Neural cell (in vitro differentiated cells): ENCODE measurements at regions not wholly inside any gene's neighbourhood (a gene's known extent, or its start where the extent isn't known, plus 50 kb on each side); places are given as distances from the start of the nearest gene placed in this dataset.

Experiments used
- H2AFZ ChIP-seq: fragments of 200-600, 300-800 bp; sonication (generic), shearing (Covaris generic); 2 replicates; pipeline ENCODE4 v1.6.0; 2014; ENCODE audit warnings: low read depth, mild to moderate bottlenecking, antibody characterized with exemption, low read length, moderate library complexity
- H3F3A ChIP-seq: fragments of 200-600 bp; shearing (Covaris generic); 2 replicates; pipeline ENCODE4 v1.6.1; 2016; ENCODE audit warnings: mild to moderate bottlenecking, moderate library complexity, mixed read lengths, antibody characterized with exemption, low read length; ENCODE audit not compliant: insufficient read depth, poor library complexity, severe bottlenecking
- H3K27ac ChIP-seq: fragments of 200-600, 300-800 bp; sonication (generic), shearing (Covaris generic); 2 replicates; pipeline ENCODE4 v1.5.1; 2014; ENCODE audit warnings: mild to moderate bottlenecking, low read length, moderate library complexity
- H3K27me3 ChIP-seq: fragments of 300-800, 200-600 bp; sonication (generic), shearing (Covaris generic); 2 replicates; pipeline ENCODE4 v1.6.0; 2014; ENCODE audit warnings: mild to moderate bottlenecking, low read depth, low read length, moderate library complexity; ENCODE audit not compliant: insufficient read depth
- H3K36me3 ChIP-seq: fragments of 300-800, 200-600 bp; sonication (generic), shearing (Covaris generic); 2 replicates; pipeline ENCODE4 v1.5.1; 2014; ENCODE audit warnings: mild to moderate bottlenecking, antibody characterized with exemption, low read length, moderate library complexity; ENCODE audit not compliant: insufficient read depth
- H3K4me2 ChIP-seq: fragments of 300-800, 200-600 bp; sonication (generic), shearing (Covaris generic); 2 replicates; pipeline ENCODE4 v1.6.0; 2014; ENCODE audit warnings: mild to moderate bottlenecking, low read length
- H3K4me3 ChIP-seq: fragments of 300-800, 200-600 bp; sonication (generic), shearing (Covaris generic); 2 replicates; pipeline ENCODE4 v1.5.1; 2014; ENCODE audit warnings: mild to moderate bottlenecking, low read length, moderate library complexity
- H3K79me2 ChIP-seq: fragments of 200-600 bp; shearing (Covaris generic); replicated peaks from 2 replicates; pipeline ENCODE4 v1.6.0; 2014; ENCODE audit warnings: mild to moderate bottlenecking, low read length, moderate library complexity; ENCODE audit not compliant: insufficient read depth
- H3K9ac ChIP-seq: fragments of 300-800, 200-600 bp; sonication (generic), shearing (Covaris generic); 2 replicates; pipeline ENCODE4 v1.6.1; 2016; ENCODE audit warnings: mild to moderate bottlenecking, low read length, mixed read lengths
- H3K9me2 ChIP-seq: fragments of 200-600 bp; shearing (Covaris generic); 2 replicates; pipeline ENCODE4 v1.6.1; 2016; ENCODE audit warnings: mild to moderate bottlenecking, low read length, mixed read lengths; ENCODE audit not compliant: insufficient read depth
- H3K9me3 ChIP-seq: fragments of 200-600, 300-800 bp; sonication (generic), shearing (Covaris generic); 2 replicates; pipeline ENCODE4 v1.6.1; 2016; ENCODE audit warnings: mild to moderate bottlenecking, mixed run types, low read length, moderate library complexity, mixed read lengths
- H4K20me1 ChIP-seq: fragments of 200-600 bp; shearing (Covaris generic); 2 replicates; pipeline ENCODE4 v1.6.1; 2016; ENCODE audit warnings: mild to moderate bottlenecking, mixed run types; ENCODE audit not compliant: insufficient read depth
- EP300 ChIP-seq: fragments of 450-650 bp; conservative IDR thresholded peaks from 2 replicates; pipeline ENCODE4 v1.6.1; 2014; ENCODE audit warnings: antibody characterized with exemption, mild to moderate bottlenecking, moderate library complexity; ENCODE audit not compliant: poor library complexity, severe bottlenecking
- EZH2 ChIP-seq: fragments of 200-600, 300-800 bp; shearing (Covaris generic), sonication (generic); IDR thresholded peaks from 2 replicates; pipeline ENCODE4 v1.6.1; 2014; ENCODE audit warnings: antibody characterized with exemption, low read length, borderline replicate concordance, mild to moderate bottlenecking; ENCODE audit not compliant: insufficient read depth, poor library complexity, severe bottlenecking
- MXI1 ChIP-seq: fragments of 450-650 bp; conservative IDR thresholded peaks from 2 replicates; pipeline ENCODE4 v1.6.1; 2014; ENCODE audit warnings: antibody characterized with exemption, mild to moderate bottlenecking; ENCODE audit not compliant: poor library complexity, severe bottlenecking
- POLR2AphosphoS5 ChIP-seq: IDR thresholded peaks from 2 replicates; pipeline ENCODE4 v1.6.1; 2012
- RAD21 ChIP-seq: fragments of 450-650 bp; conservative IDR thresholded peaks from 2 replicates; pipeline ENCODE4 v1.6.1; 2014; ENCODE audit warnings: antibody characterized with exemption, mild to moderate bottlenecking, moderate library complexity
- SMC3 ChIP-seq: fragments of 450-650 bp; conservative IDR thresholded peaks from 2 replicates; pipeline ENCODE4 v1.6.1; 2014; ENCODE audit warnings: antibody characterized with exemption, mild to moderate bottlenecking, moderate library complexity; ENCODE audit not compliant: poor library complexity
- TAF1 ChIP-seq: IDR thresholded peaks from 2 replicates; pipeline ENCODE4 v1.6.1; 2012; ENCODE audit warnings: low read depth
- TF ChIP-seq, protein P1 (sequence below): IDR thresholded peaks from 2 replicates; pipeline ENCODE4 v1.6.1; 2012; ENCODE audit warnings: borderline replicate concordance
- TF ChIP-seq, protein P2 (sequence below): fragments of 450-650 bp; IDR thresholded peaks from 2 replicates; pipeline ENCODE4 v1.5.1; 2014; ENCODE audit warnings: antibody characterized with exemption, mild to moderate bottlenecking, moderate library complexity; ENCODE audit not compliant: poor library complexity, severe bottlenecking

DNA sequence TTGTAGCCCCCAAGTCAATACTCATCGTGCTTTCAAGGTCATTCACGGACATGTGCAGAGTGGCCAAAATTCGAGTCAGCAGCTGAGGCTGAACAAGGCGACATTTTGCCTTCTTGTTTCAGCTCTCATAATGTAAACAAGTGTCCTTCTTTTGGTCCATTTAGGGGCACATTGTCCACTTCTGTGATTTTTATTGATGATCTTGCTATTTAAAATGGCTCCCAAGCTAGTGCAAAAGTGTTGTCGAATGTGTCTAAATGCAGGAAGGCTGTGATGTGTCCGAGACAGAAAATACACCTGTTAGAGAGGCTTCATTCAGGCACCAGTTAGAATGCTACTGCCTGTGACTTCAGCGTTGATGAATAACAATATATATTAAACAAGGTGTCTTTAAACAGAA is 405.9 kb downstream of the IRS2 start:
- H3K27me3 ChIP-seq: no peaks in the 10 kb centered on the region
- no peak overlapping the region for H3K4me2 ChIP-seq
- no peaks in the 10 kb centered on the region for H3F3A ChIP-seq
- no peaks in the 10 kb centered on the region for H3K9me2 ChIP-seq
- no peaks in the 10 kb centered on the region for H3K36me3 ChIP-seq
- H2AFZ ChIP-seq: no peak overlapping the region
- no peaks in the 10 kb centered on the region for H3K79me2 ChIP-seq
- H4K20me1 ChIP-seq: no peaks in the 10 kb centered on the region
- no peak overlapping the region for H3K9ac ChIP-seq
- TF ChIP-seq EZH2: no peak
- no peak for TF ChIP-seq EP300
- TF ChIP-seq RAD21: no peak
- TF ChIP-seq SMC3: no peak
- TF ChIP-seq POLR2AphosphoS5: no peak
- TF ChIP-seq, protein P1, sequence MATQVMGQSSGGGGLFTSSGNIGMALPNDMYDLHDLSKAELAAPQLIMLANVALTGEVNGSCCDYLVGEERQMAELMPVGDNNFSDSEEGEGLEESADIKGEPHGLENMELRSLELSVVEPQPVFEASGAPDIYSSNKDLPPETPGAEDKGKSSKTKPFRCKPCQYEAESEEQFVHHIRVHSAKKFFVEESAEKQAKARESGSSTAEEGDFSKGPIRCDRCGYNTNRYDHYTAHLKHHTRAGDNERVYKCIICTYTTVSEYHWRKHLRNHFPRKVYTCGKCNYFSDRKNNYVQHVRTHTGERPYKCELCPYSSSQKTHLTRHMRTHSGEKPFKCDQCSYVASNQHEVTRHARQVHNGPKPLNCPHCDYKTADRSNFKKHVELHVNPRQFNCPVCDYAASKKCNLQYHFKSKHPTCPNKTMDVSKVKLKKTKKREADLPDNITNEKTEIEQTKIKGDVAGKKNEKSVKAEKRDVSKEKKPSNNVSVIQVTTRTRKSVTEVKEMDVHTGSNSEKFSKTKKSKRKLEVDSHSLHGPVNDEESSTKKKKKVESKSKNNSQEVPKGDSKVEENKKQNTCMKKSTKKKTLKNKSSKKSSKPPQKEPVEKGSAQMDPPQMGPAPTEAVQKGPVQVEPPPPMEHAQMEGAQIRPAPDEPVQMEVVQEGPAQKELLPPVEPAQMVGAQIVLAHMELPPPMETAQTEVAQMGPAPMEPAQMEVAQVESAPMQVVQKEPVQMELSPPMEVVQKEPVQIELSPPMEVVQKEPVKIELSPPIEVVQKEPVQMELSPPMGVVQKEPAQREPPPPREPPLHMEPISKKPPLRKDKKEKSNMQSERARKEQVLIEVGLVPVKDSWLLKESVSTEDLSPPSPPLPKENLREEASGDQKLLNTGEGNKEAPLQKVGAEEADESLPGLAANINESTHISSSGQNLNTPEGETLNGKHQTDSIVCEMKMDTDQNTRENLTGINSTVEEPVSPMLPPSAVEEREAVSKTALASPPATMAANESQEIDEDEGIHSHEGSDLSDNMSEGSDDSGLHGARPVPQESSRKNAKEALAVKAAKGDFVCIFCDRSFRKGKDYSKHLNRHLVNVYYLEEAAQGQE: no peak
- no peak for TF ChIP-seq TAF1
- no peak for TF ChIP-seq MXI1
- no peaks in the 10 kb centered on the region for H3K9me3 ChIP-seq
- H3K4me3 ChIP-seq: no peak overlapping the region
- no peak overlapping the region for H3K27ac ChIP-seq

DNA sequence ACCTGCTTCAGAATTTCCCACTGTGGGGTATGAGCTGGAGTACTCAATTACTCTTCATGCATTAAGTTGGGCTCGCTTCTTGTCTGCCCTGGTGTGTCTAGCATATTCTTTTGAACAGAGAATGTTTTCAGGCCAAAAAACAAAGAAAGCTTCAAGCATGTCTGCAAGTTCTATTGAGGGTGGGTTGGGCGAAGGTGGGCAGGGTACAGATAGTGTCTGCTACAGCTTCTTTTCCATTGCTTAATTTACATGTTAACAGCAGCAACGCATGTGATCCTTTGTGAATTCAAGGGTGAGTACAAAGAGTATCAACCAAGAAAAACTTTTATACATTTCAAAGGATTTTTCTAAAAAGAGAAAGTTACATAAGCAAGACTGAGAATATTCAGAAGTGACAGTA is 406.5 kb downstream of the IRS2 start:
- H2AFZ ChIP-seq: no peak overlapping the region
- TF ChIP-seq SMC3 (no peak), POLR2AphosphoS5 (no peak), RAD21 (no peak), EZH2 (no peak), EP300 (no peak), MXI1 (no peak), TAF1 (no peak)
- TF ChIP-seq, protein P2, sequence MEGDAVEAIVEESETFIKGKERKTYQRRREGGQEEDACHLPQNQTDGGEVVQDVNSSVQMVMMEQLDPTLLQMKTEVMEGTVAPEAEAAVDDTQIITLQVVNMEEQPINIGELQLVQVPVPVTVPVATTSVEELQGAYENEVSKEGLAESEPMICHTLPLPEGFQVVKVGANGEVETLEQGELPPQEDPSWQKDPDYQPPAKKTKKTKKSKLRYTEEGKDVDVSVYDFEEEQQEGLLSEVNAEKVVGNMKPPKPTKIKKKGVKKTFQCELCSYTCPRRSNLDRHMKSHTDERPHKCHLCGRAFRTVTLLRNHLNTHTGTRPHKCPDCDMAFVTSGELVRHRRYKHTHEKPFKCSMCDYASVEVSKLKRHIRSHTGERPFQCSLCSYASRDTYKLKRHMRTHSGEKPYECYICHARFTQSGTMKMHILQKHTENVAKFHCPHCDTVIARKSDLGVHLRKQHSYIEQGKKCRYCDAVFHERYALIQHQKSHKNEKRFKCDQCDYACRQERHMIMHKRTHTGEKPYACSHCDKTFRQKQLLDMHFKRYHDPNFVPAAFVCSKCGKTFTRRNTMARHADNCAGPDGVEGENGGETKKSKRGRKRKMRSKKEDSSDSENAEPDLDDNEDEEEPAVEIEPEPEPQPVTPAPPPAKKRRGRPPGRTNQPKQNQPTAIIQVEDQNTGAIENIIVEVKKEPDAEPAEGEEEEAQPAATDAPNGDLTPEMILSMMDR: no peak
- TF ChIP-seq, protein P1: no peak
- no peaks in the 10 kb centered on the region for H3K79me2 ChIP-seq
- H3K27ac ChIP-seq: no peak overlapping the region
- no peak overlapping the region for H3K9ac ChIP-seq
- H3K36me3 ChIP-seq: no peaks in the 10 kb centered on the region
- no peak overlapping the region for H3K4me2 ChIP-seq
- no peaks in the 10 kb centered on the region for H3K9me3 ChIP-seq
- H3K27me3 ChIP-seq: no peaks in the 10 kb centered on the region
- H3K4me3 ChIP-seq: no peak overlapping the region
- no peaks in the 10 kb centered on the region for H3K9me2 ChIP-seq
- H4K20me1 ChIP-seq: no peaks in the 10 kb centered on the region
- no peaks in the 10 kb centered on the region for H3F3A ChIP-seq
